DOHH2 (cell line): ENCODE measurements at regions not wholly inside any gene's neighbourhood (a gene's known extent, or its start where the extent isn't known, plus 50 kb on each side); places are given as distances from the start of the nearest gene placed in this dataset.

Experiments used
- H3F3A ChIP-seq: fragments of 200-600 bp; sonication (generic), shearing (Covaris generic); 2 replicates; pipeline ENCODE4 v1.6.0; 2016; ENCODE audit warnings: antibody characterized with exemption, mild to moderate bottlenecking; ENCODE audit not compliant: control insufficient read depth, insufficient read depth
- H3K27ac ChIP-seq: fragments of 200-600 bp; sonication (generic); 2 replicates; pipeline ENCODE4 v1.5.1; 2014; ENCODE audit warnings: low read depth, mild to moderate bottlenecking, low read length, moderate library complexity
- H3K27me3 ChIP-seq: fragments of 200-600 bp; sonication (generic); 2 replicates; pipeline ENCODE4 v1.6.1; 2014; ENCODE audit warnings: mild to moderate bottlenecking, low read length, mixed read lengths; ENCODE audit not compliant: control insufficient read depth
- H3K36me3 ChIP-seq: fragments of 200-600 bp; sonication (generic); 2 replicates; pipeline ENCODE4 v1.6.1; 2014; ENCODE audit warnings: mild to moderate bottlenecking, low read length, moderate library complexity, mixed read lengths; ENCODE audit not compliant: control insufficient read depth
- H3K4me1 ChIP-seq: fragments of 200-600 bp; sonication (generic); 2 replicates; pipeline ENCODE4 v1.6.1; 2014; ENCODE audit warnings: mild to moderate bottlenecking, low read length, mixed read lengths; ENCODE audit not compliant: control insufficient read depth
- H3K4me2 ChIP-seq: fragments of 200-600 bp; sonication (generic); 2 replicates; pipeline ENCODE4 v1.6.0; 2014; ENCODE audit warnings: mild to moderate bottlenecking, low read length, moderate library complexity
- H3K4me3 ChIP-seq: fragments of 200-600 bp; sonication (generic); 2 replicates; pipeline ENCODE4 v1.5.1; 2014; ENCODE audit warnings: mild to moderate bottlenecking, low read length, mixed read lengths
- H3K79me2 ChIP-seq: fragments of 200-600 bp; sonication (generic); 2 replicates; pipeline ENCODE4 v1.6.1; 2014; ENCODE audit warnings: mild to moderate bottlenecking, low read length, mixed read lengths; ENCODE audit not compliant: control insufficient read depth
- H3K9me2 ChIP-seq: fragments of 200-600 bp; sonication (generic); replicated peaks from 2 replicates; pipeline ENCODE4 v1.6.1; 2014; ENCODE audit warnings: mild to moderate bottlenecking, low read length, mixed read lengths; ENCODE audit not compliant: control insufficient read depth
- H3K9me3 ChIP-seq: fragments of 200-600 bp; sonication (generic); 2 replicates; pipeline ENCODE4 v1.6.1; 2014; ENCODE audit warnings: antibody characterized with exemption, low read length, mixed read lengths; ENCODE audit not compliant: control insufficient read depth, insufficient read depth
- H4K20me1 ChIP-seq: fragments of 200-600 bp; sonication (generic); 2 replicates; pipeline ENCODE4 v1.6.0; 2014; ENCODE audit warnings: low read depth, mild to moderate bottlenecking, antibody characterized with exemption, low read length, moderate library complexity; ENCODE audit not compliant: control insufficient read depth, insufficient read depth
- CTCF ChIP-seq: fragments of 200-600 bp; sonication (generic); IDR thresholded peaks from one replicate; pipeline ENCODE4 v1.5.1; 2014; ENCODE audit warnings: antibody characterized with exemption, mild to moderate bottlenecking, low read depth, low read length; ENCODE audit not compliant: poor library complexity, severe bottlenecking
- EZH2phosphoT487 ChIP-seq: fragments of 200-600 bp; sonication (generic); IDR thresholded peaks from 2 replicates; pipeline ENCODE4 v1.6.1; 2017; ENCODE audit warnings: borderline replicate concordance, mild to moderate bottlenecking, antibody characterized with exemption, low read length, moderate library complexity, mixed read lengths

GRCh38 chr3:154936196-154936595 lies 143.9 kb upstream of the MME start:
- Histone ChIP-seq H3K9me2 (no peaks in the 10 kb centered on the region), H3K9me3 (no peaks in the 10 kb centered on the region; the same call in 1 of the 2 replicates), H3K27me3 (no peaks in the 10 kb centered on the region), H3K79me2 (no peaks in the 10 kb centered on the region), H3K36me3 (no peaks in the 10 kb centered on the region), H3K4me3 (no peak overlapping the region), H3K4me2 (no peak overlapping the region), H3K27ac (no peak overlapping the region), H4K20me1 (no peaks in the 10 kb centered on the region), H3F3A (no peaks in the 10 kb centered on the region), H3K4me1 (no peaks in the 10 kb centered on the region)
- TF ChIP-seq EZH2phosphoT487, result no peak
- TF ChIP-seq CTCF, result no peak

GRCh38 chr3:154933581-154933980 lies 146.5 kb upstream of the MME start:
- Histone ChIP-seq H3K4me3 (no peak overlapping the region), H4K20me1 (no peaks in the 10 kb centered on the region), H3K4me2 (no peak overlapping the region), H3K27me3 (no peaks in the 10 kb centered on the region), H3K79me2 (no peaks in the 10 kb centered on the region), H3K4me1 (no peaks in the 10 kb centered on the region), H3F3A (no peaks in the 10 kb centered on the region), H3K36me3 (no peaks in the 10 kb centered on the region), H3K9me3 (no peaks in the 10 kb centered on the region), H3K9me2 (no peaks in the 10 kb centered on the region), H3K27ac (no peak overlapping the region)
- TF ChIP-seq CTCF (no peak), EZH2phosphoT487 (no peak)

GRCh38 chr3:154932633-154933032 lies 147.5 kb upstream of the MME start:
- Histone ChIP-seq H3K27ac (no peak overlapping the region), H3K9me2 (no peaks in the 10 kb centered on the region), H4K20me1 (no peaks in the 10 kb centered on the region), H3F3A (no peaks in the 10 kb centered on the region), H3K79me2 (no peaks in the 10 kb centered on the region), H3K4me1 (no peaks in the 10 kb centered on the region), H3K27me3 (no peaks in the 10 kb centered on the region), H3K36me3 (no peaks in the 10 kb centered on the region), H3K9me3 (no peaks in the 10 kb centered on the region), H3K4me2 (no peak overlapping the region), H3K4me3 (no peak overlapping the region)
- TF ChIP-seq EZH2phosphoT487 (no peak), CTCF (no peak)

GRCh38 chr3:154931484-154931883 lies 148.6 kb upstream of the MME start:
- TF ChIP-seq CTCF (no peak), EZH2phosphoT487 (no peak)
- Histone ChIP-seq H3K79me2 (no peaks in the 10 kb centered on the region), H3K9me2 (no peaks in the 10 kb centered on the region), H3K4me3 (no peak overlapping the region), H3K36me3 (no peaks in the 10 kb centered on the region), H3F3A (no peaks in the 10 kb centered on the region), H3K4me1 (no peaks in the 10 kb centered on the region), H3K27me3 (no peaks in the 10 kb centered on the region), H3K9me3 (no peaks in the 10 kb centered on the region), H3K4me2 (no peak overlapping the region), H4K20me1 (no peaks in the 10 kb centered on the region), H3K27ac (no peak overlapping the region)
